Left renal pelvis (tissue), 4 donors: ENCODE measurements at regions not wholly inside any gene's neighbourhood (a gene's known extent, or its start where the extent isn't known, plus 50 kb on each side); places are given as distances from the start of the nearest gene placed in this dataset.
A peak's percentile ranks its signal among the peaks of the same experiment; 100 is the strongest.

Experiments
- DNase-seq, 4 donors: peaks; one replicate each; pipeline ENCODE4 v3.0.0-alpha.2; 2013; ENCODE audit warnings: low read depth in 4 of 4, low spot score in 3 of 4

GRCh38 chr2:42890791-42891355, 98.5 kb upstream of the HAAO start:
- DNase-seq, result no peak

GRCh38 chr2:42888321-42889245, 96.2 kb upstream of the HAAO start:
- DNase-seq, result no peak

- DNase-seq, result no peak
These were observed 94.5 kb upstream of the HAAO start for GRCh38 chr2:42886921-42887320.

GRCh38 chr2:42882756-42883155, 90.4 kb upstream of the HAAO start:
- DNase-seq, result no peak

GRCh38 chr2:42881732-42882131, 89.3 kb upstream of the HAAO start:
- no peak for DNase-seq

- DNase-seq, result no peak
These were observed 88.6 kb upstream of the HAAO start for GRCh38 chr2:42880738-42881690.

GRCh38 chr2:42879913-42880737, 87.7 kb upstream of the HAAO start:
- no peak for DNase-seq

GRCh38 chr2:42879121-42879705, 86.8 kb upstream of the HAAO start:
- DNase-seq, result no peak

- DNase-seq, result no peak
These were observed 86.2 kb upstream of the HAAO start for GRCh38 chr2:42878581-42878980.

- DNase-seq, result no peak
These were observed 85.6 kb upstream of the HAAO start for GRCh38 chr2:42877936-42878335.

- no peak for DNase-seq
These were observed 85.1 kb upstream of the HAAO start for GRCh38 chr2:42877511-42877910.

GRCh38 chr2:42876326-42876751, 84.0 kb upstream of the HAAO start:
- DNase-seq, result peak in 1 of 4 donors; percentile 46

- DNase-seq, result no peak
These were observed 83.5 kb upstream of the HAAO start for GRCh38 chr2:42875880-42876279.

- DNase-seq, result no peak
These were observed 82.8 kb upstream of the HAAO start for GRCh38 chr2:42874949-42875801.

- DNase-seq, result no peak
These were observed 80.3 kb upstream of the HAAO start for GRCh38 chr2:42872721-42873120.

GRCh38 chr2:42871372-42871771, 79.0 kb upstream of the HAAO start:
- no peak for DNase-seq

- DNase-seq, result no peak
These were observed 76.5 kb upstream of the HAAO start for GRCh38 chr2:42868874-42869273.

- no peak for DNase-seq
These were observed 75.7 kb upstream of the HAAO start for GRCh38 chr2:42868096-42868495.
